ENCODE measurements at regions not wholly inside any gene's neighbourhood (a gene's known extent, or its start where the extent isn't known, plus 50 kb on each side); places are given as distances from the start of the nearest gene placed in this dataset.

DNA sequence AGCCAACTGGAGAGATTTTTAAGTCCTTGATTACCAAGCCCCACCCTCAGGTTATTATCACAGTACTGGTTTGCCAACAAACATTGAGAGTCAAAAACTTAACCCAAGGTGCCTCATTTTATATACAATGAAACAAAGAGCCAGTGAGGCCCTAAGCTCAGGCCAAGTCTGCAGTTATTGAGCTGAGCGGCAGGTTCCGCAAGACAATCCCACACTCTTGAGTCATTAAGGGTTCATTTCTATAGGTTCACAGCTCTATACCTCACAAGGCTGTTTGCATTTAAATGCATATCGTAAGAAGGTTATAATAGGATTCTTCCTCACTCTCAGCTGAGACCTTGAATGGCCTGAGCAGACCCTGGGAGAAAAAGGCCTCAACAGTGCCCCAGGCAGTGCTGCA is 268.4 kb upstream of the RGPD4 start (continued):
- TF ChIP-seq ZNF331 (CRISPR knock-in tag; IDR thresholded peaks at IDR 0.05; ENCODE audit: low read depth) (no peak), EZH2 (IDR thresholded peaks at IDR 0.05; ENCODE audit: low read depth, unreplicated experiment) (no peak), EZH2phosphoT487 (IDR thresholded peaks at IDR 0.05; ENCODE audit: unreplicated experiment) (no peak), ZNF114 (CRISPR knock-in tag; IDR thresholded peaks at IDR 0.05) (no peak)
- TF ChIP-seq, protein P1, sequence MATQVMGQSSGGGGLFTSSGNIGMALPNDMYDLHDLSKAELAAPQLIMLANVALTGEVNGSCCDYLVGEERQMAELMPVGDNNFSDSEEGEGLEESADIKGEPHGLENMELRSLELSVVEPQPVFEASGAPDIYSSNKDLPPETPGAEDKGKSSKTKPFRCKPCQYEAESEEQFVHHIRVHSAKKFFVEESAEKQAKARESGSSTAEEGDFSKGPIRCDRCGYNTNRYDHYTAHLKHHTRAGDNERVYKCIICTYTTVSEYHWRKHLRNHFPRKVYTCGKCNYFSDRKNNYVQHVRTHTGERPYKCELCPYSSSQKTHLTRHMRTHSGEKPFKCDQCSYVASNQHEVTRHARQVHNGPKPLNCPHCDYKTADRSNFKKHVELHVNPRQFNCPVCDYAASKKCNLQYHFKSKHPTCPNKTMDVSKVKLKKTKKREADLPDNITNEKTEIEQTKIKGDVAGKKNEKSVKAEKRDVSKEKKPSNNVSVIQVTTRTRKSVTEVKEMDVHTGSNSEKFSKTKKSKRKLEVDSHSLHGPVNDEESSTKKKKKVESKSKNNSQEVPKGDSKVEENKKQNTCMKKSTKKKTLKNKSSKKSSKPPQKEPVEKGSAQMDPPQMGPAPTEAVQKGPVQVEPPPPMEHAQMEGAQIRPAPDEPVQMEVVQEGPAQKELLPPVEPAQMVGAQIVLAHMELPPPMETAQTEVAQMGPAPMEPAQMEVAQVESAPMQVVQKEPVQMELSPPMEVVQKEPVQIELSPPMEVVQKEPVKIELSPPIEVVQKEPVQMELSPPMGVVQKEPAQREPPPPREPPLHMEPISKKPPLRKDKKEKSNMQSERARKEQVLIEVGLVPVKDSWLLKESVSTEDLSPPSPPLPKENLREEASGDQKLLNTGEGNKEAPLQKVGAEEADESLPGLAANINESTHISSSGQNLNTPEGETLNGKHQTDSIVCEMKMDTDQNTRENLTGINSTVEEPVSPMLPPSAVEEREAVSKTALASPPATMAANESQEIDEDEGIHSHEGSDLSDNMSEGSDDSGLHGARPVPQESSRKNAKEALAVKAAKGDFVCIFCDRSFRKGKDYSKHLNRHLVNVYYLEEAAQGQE (IDR thresholded peaks at IDR 0.05; ENCODE audit: unreplicated experiment): no peak

DNA sequence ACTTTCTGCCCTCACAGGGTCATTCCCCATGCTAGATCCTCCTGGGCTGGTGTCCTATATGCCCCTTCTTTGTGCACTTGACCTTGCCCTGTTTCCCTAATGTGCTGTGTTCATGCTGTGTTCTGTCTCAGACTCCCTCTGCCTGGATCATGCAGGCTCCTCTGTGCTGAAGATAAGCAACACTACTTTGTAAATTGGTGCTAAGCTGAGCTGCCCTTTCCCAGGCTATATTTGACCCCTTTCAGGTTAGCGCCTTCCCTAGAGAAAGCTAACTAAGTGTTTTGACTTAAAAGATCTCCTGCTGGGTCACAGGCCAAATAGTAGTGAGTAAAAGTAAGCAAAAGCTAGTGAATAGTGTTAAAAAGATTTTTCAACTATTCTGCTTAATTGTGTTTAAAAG is 257.2 kb upstream of the RGPD4 start:
- Histone ChIP-seq H3K27ac (ENCODE audit: low read depth) (no peak overlapping the region), H3K4me1 (ENCODE audit: insufficient read depth) (no peaks in the 10 kb centered on the region), H3K27me3 (ENCODE audit: insufficient read depth) (no peaks in the 10 kb centered on the region), H3F3A (replicated peaks; ENCODE audit: low read depth) (no peaks in the 10 kb centered on the region), H3K9me2 (ENCODE audit: insufficient read depth) (no peaks in the 10 kb centered on the region), H4K20me1 (replicated peaks; ENCODE audit: insufficient read depth) (no peaks in the 10 kb centered on the region), H3K4me3 (no peak overlapping the region), H3K79me2 (replicated peaks; ENCODE audit: insufficient read depth) (no peaks in the 10 kb centered on the region), H3K36me3 (ENCODE audit: insufficient read depth) (no peaks in the 10 kb centered on the region), H3K4me2 (no peak overlapping the region), H2AFZ (no peak overlapping the region)
- TF ChIP-seq POLR2AphosphoS5 (IDR thresholded peaks at IDR 0.05; ENCODE audit: low read depth) (no peak), ZNF331 (CRISPR knock-in tag; IDR thresholded peaks at IDR 0.05; ENCODE audit: low read depth) (no peak), ZNF114 (CRISPR knock-in tag; IDR thresholded peaks at IDR 0.05) (no peak), EZH2 (IDR thresholded peaks at IDR 0.05; ENCODE audit: low read depth, unreplicated experiment) (no peak)
- TF ChIP-seq, protein P2, sequence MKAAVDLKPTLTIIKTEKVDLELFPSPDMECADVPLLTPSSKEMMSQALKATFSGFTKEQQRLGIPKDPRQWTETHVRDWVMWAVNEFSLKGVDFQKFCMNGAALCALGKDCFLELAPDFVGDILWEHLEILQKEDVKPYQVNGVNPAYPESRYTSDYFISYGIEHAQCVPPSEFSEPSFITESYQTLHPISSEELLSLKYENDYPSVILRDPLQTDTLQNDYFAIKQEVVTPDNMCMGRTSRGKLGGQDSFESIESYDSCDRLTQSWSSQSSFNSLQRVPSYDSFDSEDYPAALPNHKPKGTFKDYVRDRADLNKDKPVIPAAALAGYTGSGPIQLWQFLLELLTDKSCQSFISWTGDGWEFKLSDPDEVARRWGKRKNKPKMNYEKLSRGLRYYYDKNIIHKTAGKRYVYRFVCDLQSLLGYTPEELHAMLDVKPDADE (IDR thresholded peaks at IDR 0.05): no peak
- TF ChIP-seq, protein P1 (IDR thresholded peaks at IDR 0.05; ENCODE audit: unreplicated experiment): no peak
- ATAC-seq (no peak), DNase-seq (ENCODE audit: low spot score) (no peak)
- Mint-ChIP-seq H3K4me1 (no peaks in the 10 kb centered on the region), H3K27ac (no peak overlapping the region), H3K4me3 (no peak overlapping the region), H3K36me3 (ENCODE audit: low read depth) (no peaks in the 10 kb centered on the region), H3K27me3 (ENCODE audit: insufficient read depth, low read depth, poor library complexity) (peaks cover 5% of the 10 kb centered on the region), H3K9me3 (peaks cover 8% of the 10 kb centered on the region)
